GM06990 (cell line): ENCODE measurements at regions not wholly inside any gene's neighbourhood (a gene's known extent, or its start where the extent isn't known, plus 50 kb on each side); places are given as distances from the start of the nearest gene placed in this dataset.

ENCODE experiments used
- DNase-seq: peaks from one replicate; pipeline ENCODE4 v3.0.0-alpha.2; 2011; ENCODE audit not compliant: insufficient read length; ENCODE audit errors: extremely low read depth
- H3K27me3 ChIP-seq: replicated peaks from 2 replicates; pipeline ENCODE4 v1.6.0; 2011; ENCODE audit warnings: low read length; ENCODE audit not compliant: control insufficient read depth, insufficient read depth
- H3K36me3 ChIP-seq: 2 replicates; pipeline ENCODE4 v1.5.1; 2011; ENCODE audit warnings: low read length; ENCODE audit not compliant: control insufficient read depth, insufficient read depth
- H3K4me3 ChIP-seq: replicated peaks from 2 replicates; pipeline ENCODE4 v1.5.1; 2011; ENCODE audit warnings: low read depth, mild to moderate bottlenecking, control low read depth, low read length
- CTCF ChIP-seq: IDR thresholded peaks from 2 replicates; pipeline ENCODE4 v1.5.1; 2011; ENCODE audit warnings: low read length, control low read depth, mild to moderate bottlenecking, inconsistent platforms; ENCODE audit not compliant: insufficient read depth, poor library complexity, severe bottlenecking

- no peaks in the 10 kb centered on the region for H3K36me3 ChIP-seq
- H3K27me3 ChIP-seq = no peaks in the 10 kb centered on the region
- no peak for TF ChIP-seq CTCF
- H3K4me3 ChIP-seq = no peak overlapping the region
- DNase-seq = no peak
Observed at GRCh38 chr2:37837628-37838328, 87.3 kb upstream of the RMDN2 start.

- DNase-seq = no peak
- Histone ChIP-seq H3K4me3 (no peak overlapping the region), H3K27me3 (no peaks in the 10 kb centered on the region; the same call in 1 of the 2 replicates), H3K36me3 (no peaks in the 10 kb centered on the region)
- TF ChIP-seq CTCF = no peak
Observed at GRCh38 chr2:37838541-37839167, 86.4 kb upstream of the RMDN2 start.

- Histone ChIP-seq H3K27me3 (no peaks in the 10 kb centered on the region; the same call in 1 of the 2 replicates), H3K36me3 (no peaks in the 10 kb centered on the region), H3K4me3 (no peak overlapping the region)
- no peak for DNase-seq
- no peak for TF ChIP-seq CTCF
Observed at GRCh38 chr2:37839991-37840390, 85.1 kb upstream of the RMDN2 start.

GRCh38 chr2:37842732-37843440 is 82.2 kb upstream of the RMDN2 start:
- TF ChIP-seq CTCF = no peak
- no peak for DNase-seq
- no peaks in the 10 kb centered on the region; the same call in none of the 2 replicates for H3K27me3 ChIP-seq
- H3K4me3 ChIP-seq = no peak overlapping the region
- H3K36me3 ChIP-seq = no peaks in the 10 kb centered on the region

GRCh38 chr2:37843556-37843955 is 81.5 kb upstream of the RMDN2 start:
- Histone ChIP-seq H3K27me3 (no peaks in the 10 kb centered on the region; the same call in none of the 2 replicates), H3K36me3 (no peaks in the 10 kb centered on the region), H3K4me3 (no peak overlapping the region)
- no peak for DNase-seq
- TF ChIP-seq CTCF = no peak
